Superior temporal gyrus (tissue), 1 donor: ENCODE measurements at regions not wholly inside any gene's neighbourhood (a gene's known extent, or its start where the extent isn't known, plus 50 kb on each side); places are given as distances from the start of the nearest gene placed in this dataset.

ENCODE experiments used
- DNase-seq: peaks from one replicate; pipeline ENCODE4 v3.0.0-alpha.2; 2016; ENCODE audit errors: extremely low spot score

DNA sequence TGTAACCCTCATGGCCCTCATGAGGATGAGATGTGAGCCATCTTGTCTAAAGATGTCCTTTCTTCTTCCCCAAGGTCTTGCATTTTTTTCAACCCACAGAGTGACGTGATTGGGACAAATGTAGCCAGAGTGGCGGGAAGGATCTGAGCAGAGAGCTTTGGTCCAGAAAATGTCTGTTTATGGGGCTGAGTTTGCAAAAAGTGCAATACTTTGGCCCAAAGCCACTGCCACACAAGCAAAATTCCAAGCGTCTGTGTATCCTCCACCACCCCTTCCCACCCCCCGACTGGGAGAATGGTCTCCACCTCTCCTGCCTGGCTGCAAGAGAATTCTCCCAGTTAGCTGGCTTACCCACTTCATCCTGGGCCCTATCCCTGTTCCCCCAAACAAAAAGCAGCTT is 246.9 kb upstream of the LRIG1 start:
- no peak for DNase-seq

DNA sequence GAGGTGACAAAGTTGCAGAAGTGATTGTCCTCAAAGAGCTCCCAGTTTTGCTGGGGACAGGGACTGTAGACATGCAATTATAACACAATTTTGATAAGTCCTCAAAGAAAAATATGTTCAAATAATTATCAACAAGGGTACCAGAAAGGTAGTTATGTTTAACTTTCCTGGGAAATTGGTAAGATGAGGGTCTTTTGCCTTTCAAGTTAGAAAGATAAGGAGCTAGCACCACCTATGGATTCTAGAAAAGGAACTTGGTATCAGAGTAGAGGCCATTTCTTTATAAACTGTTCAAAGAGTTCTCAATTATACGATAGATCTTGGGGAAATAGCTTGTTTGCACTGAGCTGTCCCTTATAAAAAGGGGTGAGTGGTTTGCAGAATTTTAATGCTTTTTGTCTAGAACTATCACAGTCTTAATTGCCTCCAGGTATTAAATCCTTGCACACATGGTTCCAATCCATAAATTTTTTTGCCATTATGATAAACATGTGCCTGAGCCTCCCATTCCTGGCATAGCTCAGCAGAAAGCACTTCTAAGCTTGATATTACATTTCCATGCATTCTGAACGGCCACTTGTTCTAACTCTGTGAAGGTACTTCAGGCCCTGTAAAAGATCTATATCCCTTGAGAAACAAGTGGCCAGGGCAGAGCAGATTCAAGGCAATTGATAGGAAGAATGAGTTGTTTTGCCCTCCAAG is 247.5 kb upstream of the LRIG1 start:
- DNase-seq = no peak

DNA sequence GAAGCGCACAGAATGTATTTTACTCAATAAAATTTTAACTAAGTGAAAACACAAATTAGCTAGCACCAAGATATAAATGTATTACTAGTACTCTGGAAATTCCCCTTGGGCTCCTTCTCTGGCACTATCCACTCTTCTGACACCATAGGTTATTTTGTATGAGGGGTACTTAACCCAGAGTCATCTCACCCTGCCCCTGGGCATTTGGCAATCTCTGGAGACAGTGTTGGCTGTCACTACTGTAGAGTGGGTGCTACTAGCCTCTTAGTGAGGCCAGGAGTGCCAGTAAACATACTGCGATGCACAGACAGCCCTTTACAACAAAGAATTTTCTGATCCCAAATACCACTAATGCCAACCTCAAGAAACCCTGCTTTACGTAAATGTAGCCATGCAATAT is 246.3 kb upstream of the KBTBD8 start:
- DNase-seq = no peak

DNA sequence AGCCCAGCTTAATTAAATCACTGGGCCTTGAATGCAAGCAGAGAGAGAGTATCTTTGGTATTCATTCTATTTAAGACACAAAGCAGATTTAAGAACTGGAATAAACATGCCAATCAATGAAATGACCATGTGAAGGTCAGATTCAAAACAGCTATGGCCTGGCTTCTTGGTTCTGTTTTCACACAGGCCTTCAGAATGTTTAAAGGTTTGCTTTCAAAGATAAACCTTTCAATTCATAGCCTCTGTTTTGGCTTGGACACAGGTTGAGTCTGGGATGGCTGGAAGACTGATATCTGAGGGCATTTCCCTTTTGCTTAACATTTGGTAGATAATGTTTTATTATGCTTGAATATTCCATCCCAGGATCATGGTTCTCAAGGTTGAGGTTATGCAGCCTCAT is 244.4 kb upstream of the KBTBD8 start:
- DNase-seq = no peak

DNA sequence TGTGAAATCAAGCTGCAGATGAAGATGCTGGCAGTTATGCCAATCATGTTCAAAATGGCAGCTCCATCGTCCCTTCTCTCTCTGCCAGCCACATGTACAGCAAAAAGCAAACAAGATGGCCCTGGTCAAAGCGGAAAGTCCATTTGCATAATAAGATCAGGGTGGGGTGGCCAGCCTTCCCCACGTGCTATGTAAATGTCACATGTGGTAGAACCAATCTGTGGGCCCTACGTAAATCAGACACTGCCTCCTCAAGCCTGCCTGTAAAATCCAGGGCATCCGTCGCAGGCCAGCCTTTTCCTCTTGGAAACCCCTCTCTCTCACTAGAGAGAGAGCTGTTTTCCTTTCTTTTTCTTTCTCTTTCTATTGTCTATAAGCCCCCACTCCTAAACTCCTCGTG is 243.5 kb upstream of the KBTBD8 start:
- DNase-seq = no peak

DNA sequence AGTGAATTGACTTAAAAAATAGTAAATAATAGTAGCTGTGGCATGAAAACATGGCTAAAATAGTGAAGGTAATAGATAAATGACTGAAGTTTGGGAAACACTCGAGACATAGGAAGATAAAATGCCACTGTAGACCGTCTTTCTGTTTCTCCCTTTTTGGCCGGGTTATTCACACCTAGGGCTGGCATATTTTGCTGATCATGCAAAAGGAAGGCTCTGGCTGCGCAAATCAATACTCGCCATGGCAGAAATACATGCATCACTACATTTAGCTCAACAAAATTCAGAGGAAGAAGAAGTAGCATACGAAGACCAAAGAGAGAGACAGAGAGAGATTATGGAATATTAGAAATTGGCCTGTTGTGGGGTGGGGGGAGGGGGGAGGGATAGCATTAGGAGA is 242.2 kb upstream of the KBTBD8 start:
- no peak for DNase-seq

DNA sequence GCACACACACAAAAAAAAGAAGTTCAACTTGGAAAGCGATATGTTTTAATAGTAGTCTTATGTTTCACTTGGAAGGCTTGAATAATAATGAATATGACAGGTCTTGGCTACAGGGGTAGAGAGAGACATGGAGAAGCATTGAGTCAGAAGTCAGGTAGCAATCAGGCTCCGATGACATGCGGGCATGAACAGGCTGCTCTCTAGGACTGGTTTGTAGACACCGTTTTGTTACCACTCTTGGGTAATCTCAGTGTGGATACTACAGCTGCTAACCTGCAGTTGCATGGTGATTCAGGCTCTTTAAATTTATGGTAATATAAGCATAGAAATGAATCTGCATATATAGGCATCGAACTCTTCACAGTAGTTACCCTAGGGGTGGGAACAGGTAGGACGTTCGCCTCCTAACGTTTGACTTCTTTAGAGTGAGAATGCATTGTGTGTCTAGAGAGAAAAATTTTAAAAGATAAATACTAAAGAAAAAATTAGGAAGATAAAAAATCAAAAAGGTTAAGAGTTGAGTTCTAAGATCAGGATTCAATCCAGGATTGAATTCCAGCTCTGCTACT is 241.6 kb upstream of the KBTBD8 start:
- DNase-seq = no peak

DNA sequence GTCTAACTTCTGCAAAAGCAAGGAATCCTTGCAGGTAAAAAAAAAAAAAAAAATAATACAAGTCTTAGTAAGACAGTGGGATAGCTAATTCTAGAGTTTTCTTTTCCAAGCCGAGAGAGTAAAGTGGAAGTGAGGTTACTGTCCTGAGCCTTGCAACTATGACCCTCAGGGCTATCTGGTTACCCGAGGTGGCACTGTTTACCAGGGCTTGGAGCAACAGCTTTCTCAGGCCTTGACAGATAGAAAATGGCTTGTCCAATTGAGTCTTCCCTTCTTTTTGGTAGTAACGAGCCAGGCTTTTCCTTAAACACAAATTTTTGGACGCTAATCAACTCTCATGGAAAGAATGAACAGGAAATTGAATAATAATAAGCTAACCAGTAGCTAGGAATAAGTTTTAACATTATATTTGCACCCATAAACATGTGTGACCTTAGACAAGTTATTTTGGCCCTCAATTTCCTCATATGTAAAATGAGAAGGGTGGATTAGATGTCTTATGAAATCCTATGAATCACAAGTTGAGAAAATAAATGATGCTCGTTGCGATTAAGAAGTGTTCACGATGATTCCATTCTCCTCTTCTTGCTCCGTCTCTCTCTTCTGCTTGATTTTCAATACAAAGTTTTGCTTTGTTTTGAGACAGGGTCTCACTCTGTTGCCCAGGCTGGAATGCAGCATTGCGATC is 236.9 kb upstream of the KBTBD8 start:
- DNase-seq = no peak

DNA sequence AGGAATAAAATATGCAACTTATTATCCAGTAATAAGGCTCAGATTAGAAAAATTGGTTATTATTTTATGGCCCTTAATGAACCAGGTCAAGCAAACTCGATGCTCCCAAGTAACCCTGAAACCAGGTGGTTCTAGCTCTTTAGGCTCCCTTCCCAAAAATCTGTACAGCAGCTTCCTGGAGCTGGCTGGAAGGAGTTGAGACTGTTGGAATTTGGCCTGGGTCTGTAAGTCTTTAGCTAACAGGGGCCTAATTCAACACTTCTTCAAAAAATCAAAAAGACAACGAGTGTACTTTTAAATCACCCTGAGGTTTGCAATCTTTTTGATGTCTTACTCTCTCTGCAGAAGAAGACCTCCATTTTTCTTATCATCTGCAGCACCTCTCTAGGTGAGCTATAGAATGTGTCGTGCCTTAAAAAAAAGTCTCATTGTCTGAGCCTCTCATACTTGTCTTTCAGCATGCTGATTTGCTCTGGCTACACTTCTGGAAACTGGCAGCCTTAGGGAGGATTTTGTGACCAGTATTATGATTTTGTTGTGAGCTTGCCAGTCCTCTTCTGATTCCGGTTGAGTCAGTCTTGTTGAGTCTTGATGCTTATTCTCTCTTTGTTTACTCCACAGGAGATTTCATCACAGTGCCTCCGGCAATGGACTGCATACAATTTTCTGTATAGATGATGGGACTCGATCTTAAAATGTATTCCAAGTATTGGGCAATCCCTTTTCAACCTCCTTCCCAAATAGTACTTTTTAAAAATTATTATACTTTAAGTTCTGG is 235.0 kb upstream of the KBTBD8 start:
- DNase-seq = no peak

DNA sequence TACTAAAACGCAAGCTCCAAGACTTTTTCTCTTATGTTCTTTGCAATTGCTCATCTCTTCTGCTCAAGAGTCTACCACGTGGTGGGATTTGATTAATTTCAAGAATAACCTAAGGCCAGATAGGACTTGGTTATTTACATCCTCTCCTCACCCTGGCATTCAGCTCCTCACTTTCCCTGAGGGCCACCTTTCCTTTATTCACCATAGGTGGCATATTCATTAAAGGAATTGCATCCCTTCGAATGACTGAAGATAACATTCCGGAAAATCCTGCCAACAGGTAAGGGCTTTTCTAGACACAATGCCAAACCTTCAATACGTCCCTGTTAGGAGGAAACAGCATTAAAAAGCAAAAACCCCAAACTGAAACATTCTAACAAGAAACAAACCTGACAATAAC is 220.0 kb upstream of the KBTBD8 start:
- no peak for DNase-seq

DNA sequence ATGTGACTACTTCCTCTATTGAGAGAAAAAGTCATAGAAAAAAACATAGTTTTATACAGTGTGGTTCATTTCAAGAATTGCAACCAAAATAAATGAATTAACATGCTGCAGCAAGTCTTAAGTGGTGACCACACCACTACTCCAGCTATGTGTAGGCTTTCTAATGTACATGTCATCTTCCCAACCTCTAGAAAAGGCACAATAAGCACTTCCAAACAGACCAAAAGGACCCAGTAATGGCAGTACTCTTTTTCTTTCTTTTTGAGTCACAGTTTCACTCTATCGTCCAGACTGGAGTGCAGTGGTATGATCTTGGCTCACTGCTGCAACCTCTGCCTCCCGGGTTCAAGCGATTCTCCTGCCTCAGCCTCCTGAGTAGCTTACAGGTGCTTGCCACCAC is 219.3 kb upstream of the KBTBD8 start:
- DNase-seq = no peak

DNA sequence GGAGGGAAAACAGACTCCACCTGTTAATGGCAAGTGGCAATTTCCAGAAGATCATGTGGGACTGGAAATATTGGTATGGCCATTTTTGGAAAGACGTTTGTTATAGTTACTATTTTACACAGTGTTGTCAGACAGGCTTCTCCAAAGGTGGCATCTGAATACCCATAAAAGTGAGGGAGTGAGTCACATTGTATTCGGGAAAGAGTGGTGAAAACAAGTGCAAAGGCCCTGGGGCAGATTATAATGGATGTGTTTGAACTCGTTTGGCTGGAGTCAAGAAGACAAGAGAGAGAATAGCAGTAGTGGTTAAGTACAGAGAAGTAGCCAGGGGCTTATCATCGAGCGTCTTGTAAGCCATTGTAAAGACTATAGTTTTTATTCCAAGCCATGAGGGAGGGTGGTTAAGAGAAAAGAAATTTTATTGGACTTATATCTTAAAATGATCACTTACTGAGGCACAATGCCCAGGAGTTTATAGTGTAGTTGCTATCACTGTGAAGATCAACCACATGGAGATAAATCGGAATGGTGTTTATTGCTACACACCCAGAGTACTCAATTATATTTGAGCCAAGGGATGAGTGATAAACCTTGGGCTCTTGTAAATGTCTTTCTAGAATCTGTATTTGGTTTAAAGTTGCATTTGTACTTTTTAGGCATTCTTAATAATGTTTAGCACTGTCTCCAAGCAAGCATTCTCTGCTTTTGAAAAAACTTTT is 212.8 kb upstream of the KBTBD8 start:
- DNase-seq = no peak

DNA sequence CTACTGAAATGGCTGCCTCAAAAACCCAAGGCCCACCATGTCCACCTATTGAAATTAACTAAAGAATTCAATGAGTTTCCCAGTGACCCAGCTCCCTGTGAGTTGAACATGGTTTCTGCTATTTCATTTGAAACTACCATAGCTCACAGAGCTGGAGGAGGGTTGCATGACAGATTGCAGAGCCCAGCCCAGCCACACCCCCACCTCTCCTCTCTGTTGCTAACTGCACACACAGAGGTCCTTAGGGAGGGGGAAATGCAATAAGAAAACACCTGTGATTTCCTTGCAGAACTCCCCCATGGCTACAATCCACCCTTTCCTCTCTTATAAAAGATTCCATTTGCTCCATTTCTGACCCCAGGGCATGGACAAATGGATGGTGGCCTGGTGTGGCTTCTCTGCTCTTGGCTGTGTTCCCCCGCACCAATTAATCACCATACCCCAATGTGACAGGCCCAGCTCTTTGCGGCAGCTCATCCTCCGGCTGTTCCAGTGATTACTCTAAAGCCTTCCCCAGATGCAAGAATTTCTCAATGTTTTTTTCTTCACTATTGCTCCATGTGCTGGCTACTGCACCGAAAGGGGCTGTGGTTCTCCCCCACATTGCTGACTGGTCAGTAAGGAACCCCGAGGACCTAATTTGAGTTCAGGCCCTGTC is 208.4 kb upstream of the KBTBD8 start:
- DNase-seq = no peak

DNA sequence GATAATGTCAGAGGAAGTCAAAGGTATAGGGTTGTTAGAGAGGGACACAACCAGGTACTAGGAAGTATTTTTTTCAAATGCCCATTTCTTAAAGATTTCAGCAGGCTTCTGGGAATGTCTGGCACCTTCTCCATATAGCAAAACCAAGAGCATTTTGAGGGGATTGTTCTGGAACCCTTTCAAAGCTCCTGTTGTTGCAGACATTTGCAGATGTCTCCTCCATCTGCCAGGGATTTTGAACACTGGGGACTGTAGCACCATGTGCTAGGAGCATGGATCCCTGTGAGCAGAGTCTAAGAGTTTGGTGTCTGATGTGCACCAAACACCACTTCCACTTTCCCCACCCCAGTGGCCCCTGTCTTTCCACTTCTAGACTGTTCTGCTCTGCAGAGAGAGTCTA is 206.0 kb upstream of the KBTBD8 start:
- DNase-seq = no peak

DNA sequence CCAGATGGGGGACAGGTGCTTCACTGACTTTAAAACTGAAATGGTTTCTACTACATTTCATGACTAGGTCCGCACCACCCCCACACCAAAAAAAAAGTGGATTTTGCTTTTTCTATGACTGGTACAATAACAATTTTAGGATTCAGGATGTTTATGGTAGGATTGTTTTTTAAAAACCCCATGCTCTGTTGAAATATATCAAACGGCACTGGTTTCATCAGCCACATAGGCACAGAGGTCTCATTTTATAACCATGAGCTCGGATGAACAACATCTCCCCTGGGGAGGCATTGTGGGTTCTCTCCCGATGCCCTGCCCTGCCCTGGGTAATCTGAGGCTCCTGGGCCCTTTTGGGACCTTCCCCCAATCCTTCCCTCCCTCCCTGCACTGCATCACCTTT is 202.7 kb upstream of the KBTBD8 start:
- no peak for DNase-seq

DNA sequence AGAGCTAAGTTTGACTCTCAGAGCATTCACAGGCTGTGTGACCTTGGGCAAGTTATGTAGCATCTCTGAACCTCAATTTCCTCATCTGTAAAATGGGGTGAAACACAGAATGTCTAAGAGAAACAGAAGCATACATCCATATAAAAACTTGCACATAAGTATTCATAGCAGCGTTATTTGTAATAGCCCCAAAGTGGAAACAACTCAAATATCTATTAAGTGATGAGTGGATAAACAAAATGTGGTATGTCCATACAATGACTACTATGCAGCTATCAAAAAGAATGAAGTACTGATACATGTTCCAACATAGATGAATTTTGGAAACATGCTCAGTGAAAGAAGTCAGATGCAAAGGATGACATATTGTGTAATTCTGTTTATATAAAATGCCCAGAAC is 201.8 kb upstream of the KBTBD8 start:
- DNase-seq = no peak

DNA sequence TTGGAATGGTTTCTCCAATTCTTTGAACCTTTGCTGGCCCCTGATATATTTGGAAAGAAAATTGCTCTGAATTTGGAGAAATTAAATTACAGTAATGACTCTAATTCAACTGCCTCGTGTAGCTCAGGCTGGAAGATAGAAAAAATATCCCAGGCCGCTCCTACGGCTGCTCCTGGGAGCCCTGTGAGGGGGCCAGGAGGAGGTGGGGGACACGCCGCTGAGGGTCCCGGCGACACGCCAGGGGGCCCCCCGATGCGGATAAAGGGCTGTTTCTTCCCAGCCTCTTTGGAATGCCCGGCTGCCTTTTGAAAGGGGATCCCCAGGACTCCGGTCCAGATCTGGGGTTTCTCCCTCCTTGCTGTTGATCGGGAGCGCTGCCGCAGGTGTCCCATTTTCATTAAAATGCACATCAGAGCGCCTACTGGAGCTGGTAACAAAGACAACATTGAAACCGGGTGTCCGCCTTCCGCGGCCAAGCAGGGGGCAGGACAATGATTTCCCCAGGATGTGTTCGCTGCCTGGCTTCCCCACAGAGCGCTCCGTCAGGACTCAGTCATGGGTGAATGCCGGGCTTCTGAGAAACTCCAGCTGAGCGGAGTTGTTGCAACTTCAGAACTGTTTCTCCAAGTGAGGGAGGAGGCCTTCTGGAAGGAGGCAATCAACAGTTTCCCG is 200.1 kb upstream of the KBTBD8 start:
- no peak for DNase-seq

DNA sequence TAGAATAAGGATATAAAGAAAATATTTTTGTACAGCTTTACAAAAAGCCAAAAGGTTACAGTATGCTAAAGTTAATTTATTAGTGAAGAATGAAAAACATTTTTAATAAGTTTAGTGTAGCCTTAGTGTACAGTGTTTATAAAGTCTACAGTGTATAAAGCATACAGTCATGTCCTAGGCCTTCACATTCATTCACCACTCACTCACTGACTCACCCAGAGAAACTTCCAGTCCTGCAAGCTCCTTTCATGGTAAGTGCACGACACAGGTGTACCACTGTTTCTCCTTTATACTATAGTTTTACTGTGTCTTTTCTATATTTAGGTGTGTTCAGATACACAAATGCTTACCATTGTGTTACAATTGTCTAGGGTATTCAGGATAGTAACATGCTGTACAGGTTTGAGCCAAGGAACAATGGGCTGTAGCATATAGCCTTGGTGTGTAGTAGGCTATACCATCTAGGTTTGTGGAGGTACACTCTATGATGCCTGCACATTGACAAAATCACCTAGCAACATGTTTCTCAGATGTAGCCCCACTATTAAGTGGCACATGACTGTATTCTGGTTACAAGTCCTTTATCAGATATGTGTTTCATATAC is 197.1 kb upstream of the KBTBD8 start:
- DNase-seq = no peak

DNA sequence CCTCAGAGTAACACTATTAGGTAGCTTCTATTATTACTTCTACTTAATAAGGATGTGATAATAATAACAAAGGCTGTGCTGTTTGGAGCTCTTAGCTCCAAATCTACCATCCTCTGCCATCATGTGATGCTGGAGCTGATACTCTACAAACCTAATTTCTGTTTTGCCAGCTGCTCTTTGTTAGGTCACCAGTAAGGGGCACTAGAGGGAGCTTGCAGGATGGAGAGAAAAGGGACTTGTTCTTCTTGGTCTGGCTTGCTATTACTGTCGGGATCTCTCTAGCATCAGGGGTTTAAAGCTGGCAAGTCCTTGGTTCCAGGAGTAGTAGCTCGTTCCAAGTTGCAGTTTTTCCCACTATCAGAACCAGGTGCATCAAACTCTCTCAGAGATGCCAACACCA is 194.9 kb upstream of the KBTBD8 start:
- no peak for DNase-seq
